Activated naive CD4-positive, alpha-beta T cell treated with anti-CD3 and anti-CD28 coated beads for 36 hours (primary cell): ENCODE measurements at regions not wholly inside any gene's neighbourhood (a gene's known extent, or its start where the extent isn't known, plus 50 kb on each side); places are given as distances from the start of the nearest gene placed in this dataset.
"Not testable (repeated sequence)": the region's sequence is repeated elsewhere in the genome, so short reads cannot be mapped to it uniquely, and the experiment has no call there.

Experiments
- CTCF ChIA-PET: fragments of 350-600 bp; sonication (Branson Sonifier 250); formaldehyde crosslinking; loops from one replicate; lab custom pipeline; 2021; ENCODE audit warnings: antibody characterized with exemption; lab: Charles Lee
- DNase-seq: peaks from one replicate; pipeline ENCODE4 v3.0.0-alpha.2; 2020
- H3K27ac Mint-ChIP-seq: one replicate; pipeline ENCODE4 v1.8.0; 2021; ENCODE audit warnings: mild to moderate bottlenecking, mixed read lengths
- H3K27me3 Mint-ChIP-seq: one replicate; pipeline ENCODE4 v1.8.0; 2021; ENCODE audit warnings: low read depth, mixed read lengths
- H3K36me3 Mint-ChIP-seq: one replicate; pipeline ENCODE4 v1.8.0; 2021; ENCODE audit warnings: low read depth, mixed read lengths
- H3K4me1 Mint-ChIP-seq: one replicate; pipeline ENCODE4 v1.8.0; 2021; ENCODE audit warnings: low read depth, mixed read lengths
- H3K4me3 Mint-ChIP-seq: one replicate; pipeline ENCODE4 v1.8.0; 2021; ENCODE audit warnings: mild to moderate bottlenecking, moderate library complexity, mixed read lengths
- H3K9me3 Mint-ChIP-seq: one replicate; pipeline ENCODE4 v1.8.0; 2021; ENCODE audit warnings: mixed read lengths
- intact Hi-C: fragments of 100-400 bp; cut with micrococcal nuclease; formaldehyde crosslinking; loops from one replicate; pipeline ENCODE4 v1.15.1; 2023

DNA sequence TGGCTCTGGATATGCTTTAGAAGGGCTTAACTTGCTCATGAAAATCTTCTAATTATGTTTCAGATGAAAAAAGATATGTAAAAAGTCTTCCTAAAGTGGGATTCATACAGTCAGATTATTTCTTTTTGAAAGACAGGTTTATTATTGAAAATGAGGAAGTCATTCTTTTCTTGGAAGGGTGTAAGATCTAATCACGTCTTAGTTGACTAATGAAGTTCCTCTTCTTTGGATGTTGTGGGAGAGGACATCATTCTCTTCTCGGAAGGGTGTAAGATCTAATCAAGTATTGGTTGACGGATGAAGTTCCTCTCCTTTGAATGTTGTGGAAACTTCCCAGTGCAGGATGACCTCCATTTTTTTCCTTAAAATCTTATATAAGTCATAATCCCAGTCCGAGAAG is 74.9 kb downstream of the ALG10 start:
- intact Hi-C loops, result no loop called here
- CTCF ChIA-PET, result no interaction called here

DNA sequence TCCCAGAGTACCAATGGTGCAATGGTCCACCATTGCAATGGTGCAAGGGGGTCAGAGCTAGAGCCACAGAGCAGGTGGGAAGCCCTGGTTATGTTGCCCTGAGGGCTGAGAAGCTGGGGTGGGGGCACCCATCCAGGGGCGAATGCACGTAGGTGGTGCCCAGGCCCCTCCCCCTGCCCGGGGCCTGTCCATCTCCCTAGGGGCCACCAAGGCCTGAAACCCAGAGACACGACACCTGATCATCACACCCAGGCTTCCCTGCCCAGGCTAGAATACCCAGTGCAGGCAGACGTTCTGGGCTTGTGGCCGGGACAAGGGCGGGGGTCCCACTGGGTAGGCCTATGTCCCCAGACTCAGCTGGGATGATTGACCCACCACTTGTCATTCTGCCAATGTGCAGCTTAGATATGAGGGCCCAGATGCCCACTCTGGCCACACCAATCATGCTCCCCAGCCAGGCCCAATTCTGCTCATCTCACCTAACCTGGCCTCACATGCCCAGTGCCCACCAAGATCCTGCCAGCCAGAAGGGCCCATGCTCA is 83.2 kb downstream of the ALG10 start:
- Mint-ChIP-seq H3K27me3 (peaks cover 25% of the 10 kb centered on the region), H3K9me3 (no peaks in the 10 kb centered on the region), H3K4me1 (no peaks in the 10 kb centered on the region), H3K27ac (no peak overlapping the region), H3K4me3 (no peak overlapping the region), H3K36me3 (no peaks in the 10 kb centered on the region)
- DNase-seq, result no peak
- CTCF ChIA-PET, result no interaction called here
- intact Hi-C loops, result no loop called here

More for the DNA sequence above, 74.9 kb downstream of the ALG10 start:
- Mint-ChIP-seq H3K27me3 (peaks cover 10% of the 10 kb centered on the region), H3K36me3 (no peaks in the 10 kb centered on the region), H3K9me3 (no peaks in the 10 kb centered on the region), H3K4me1 (no peaks in the 10 kb centered on the region), H3K27ac (no peak overlapping the region), H3K4me3 (no peak overlapping the region)
- DNase-seq, result no peak

DNA sequence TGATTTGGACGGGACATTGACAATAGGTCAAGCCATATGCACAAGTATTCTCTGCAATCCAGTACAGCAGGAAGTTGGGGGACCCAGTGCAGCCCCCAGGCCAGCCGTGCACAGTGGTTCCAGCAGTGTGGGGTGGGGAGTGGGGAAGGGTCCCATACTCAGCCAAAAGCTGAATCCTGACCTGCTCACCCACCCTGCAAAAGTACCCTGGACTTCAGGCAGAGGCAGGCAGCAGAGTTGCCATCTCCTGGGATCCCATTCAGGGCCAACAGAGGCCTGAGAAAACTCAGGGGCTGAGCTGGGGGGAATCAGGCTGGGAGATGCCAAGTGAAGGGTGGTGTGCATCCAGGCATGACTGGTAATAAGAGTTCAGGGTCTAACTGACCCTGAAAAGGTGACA is 83.9 kb downstream of the ALG10 start:
- CTCF ChIA-PET, result no interaction called here
- Mint-ChIP-seq H3K4me1 (no peaks in the 10 kb centered on the region), H3K9me3 (no peaks in the 10 kb centered on the region), H3K27me3 (peaks cover 25% of the 10 kb centered on the region), H3K27ac (no peak overlapping the region), H3K36me3 (no peaks in the 10 kb centered on the region), H3K4me3 (no peak overlapping the region)
- DNase-seq, result no peak
- intact Hi-C loops, result no loop called here

DNA sequence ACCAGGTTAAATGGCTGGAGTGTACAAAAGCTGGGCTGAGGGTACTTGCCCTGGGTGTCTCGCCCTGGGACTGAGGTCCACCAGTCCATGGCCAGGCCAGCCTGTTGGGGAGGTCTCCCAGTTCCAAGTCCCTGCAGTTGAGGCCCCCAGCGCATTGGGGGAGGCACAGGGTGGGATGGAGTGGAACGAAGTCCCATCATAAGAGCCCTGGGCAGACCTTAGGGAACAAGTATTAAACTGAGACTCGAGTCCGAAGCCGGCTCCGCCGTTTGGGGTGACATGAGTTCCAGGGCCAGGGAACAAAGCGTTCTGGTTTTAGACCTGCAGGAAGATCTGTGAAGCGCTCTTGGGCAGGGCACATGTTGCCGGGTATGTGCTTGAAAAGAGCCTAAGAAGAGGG is 84.7 kb downstream of the ALG10 start:
- CTCF ChIA-PET, result no interaction called here
- intact Hi-C loops, result no loop called here
- no peak overlapping the region for H3K27ac Mint-ChIP-seq
- H3K9me3 Mint-ChIP-seq, result no peaks in the 10 kb centered on the region
- no peaks in the 10 kb centered on the region for H3K4me1 Mint-ChIP-seq
- DNase-seq, result no peak
- no peaks in the 10 kb centered on the region for H3K36me3 Mint-ChIP-seq
- peaks cover 25% of the 10 kb centered on the region for H3K27me3 Mint-ChIP-seq
- H3K4me3 Mint-ChIP-seq, result no peak overlapping the region

DNA sequence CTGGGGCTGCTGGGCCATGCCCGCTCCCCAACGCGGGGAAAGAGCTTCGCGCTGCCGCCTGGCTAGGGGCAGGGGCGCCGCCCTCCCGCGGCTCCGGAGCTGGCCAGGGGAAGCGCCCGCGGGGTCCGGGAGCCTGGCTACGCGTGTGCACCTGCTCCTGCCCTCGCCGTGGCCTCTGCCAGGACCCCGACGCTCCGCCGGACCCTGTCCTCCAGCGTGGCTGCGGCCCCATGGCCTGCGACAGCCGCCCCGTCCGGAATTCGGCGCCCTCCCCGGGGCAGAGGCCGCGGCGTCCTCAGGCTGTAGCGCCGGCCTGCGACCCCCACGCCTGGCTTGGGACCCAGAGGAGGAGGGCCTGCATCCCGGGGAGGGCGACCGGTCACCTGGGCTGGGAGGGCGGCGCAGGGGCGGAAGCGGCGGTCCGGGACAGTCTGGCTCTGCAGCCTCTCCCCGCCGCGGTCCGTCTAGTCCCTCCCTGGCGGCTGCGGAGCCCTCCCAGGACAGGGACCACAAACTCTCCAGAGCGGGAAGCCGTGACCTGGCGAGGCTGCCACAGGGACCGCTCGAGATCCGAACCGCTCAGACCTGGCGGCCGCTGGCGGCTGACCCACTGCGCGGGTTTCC is 85.6 kb downstream of the ALG10 start:
- CTCF ChIA-PET, result no interaction called here
- no peak for DNase-seq
- Mint-ChIP-seq H3K4me1 (no peaks in the 10 kb centered on the region), H3K36me3 (no peaks in the 10 kb centered on the region), H3K27me3 (peaks cover 25% of the 10 kb centered on the region), H3K27ac (no peak overlapping the region), H3K4me3 (no peak overlapping the region), H3K9me3 (no peaks in the 10 kb centered on the region)
- intact Hi-C loops, result no loop called here

DNA sequence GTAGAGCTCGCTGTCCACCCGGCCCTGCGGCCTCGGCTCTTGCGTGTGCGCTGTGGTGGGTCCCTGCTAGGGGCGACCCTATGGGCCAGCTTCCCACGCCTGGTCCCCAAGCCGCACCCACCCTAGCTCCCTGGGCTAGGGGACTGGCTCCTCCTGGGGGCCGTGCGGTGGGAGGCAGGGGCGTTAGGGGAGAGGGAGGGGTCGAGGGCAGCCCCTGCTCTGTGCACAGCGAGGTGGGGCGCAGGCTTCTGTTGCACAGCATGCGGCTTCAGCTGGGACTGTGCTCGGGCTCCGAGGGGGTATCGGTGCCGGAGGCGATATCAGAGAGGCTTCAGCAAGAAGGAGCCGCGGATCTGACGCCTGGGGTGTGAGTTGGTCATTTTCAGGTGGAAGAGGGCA is 86.1 kb downstream of the ALG10 start:
- Mint-ChIP-seq H3K9me3 (no peaks in the 10 kb centered on the region), H3K27ac (no peak overlapping the region), H3K4me3 (no peak overlapping the region), H3K27me3 (peaks cover 25% of the 10 kb centered on the region), H3K36me3 (no peaks in the 10 kb centered on the region), H3K4me1 (no peaks in the 10 kb centered on the region)
- no peak for DNase-seq
- intact Hi-C loops, result no loop called here
- CTCF ChIA-PET, result no interaction called here

DNA sequence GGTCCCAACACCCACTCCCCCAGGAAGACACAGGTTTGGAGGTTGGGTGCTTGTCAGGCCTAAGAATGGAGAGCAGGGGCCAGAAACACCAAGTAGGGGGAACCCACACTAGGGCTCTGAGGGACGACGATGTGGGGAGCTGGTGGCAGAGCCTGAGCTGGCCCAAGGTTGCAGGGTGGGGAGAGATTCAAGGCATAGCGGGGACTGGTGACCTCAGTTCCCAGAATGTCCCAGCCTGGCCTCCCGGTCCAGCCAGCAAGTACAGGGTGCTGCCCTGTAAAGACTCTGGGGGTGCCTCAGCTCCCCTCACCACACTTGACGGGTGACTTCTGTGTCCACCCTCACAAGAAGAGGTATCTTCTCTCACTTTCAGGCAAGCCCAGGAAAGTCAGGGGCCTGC is 86.7 kb downstream of the ALG10 start:
- no peaks in the 10 kb centered on the region for H3K9me3 Mint-ChIP-seq
- H3K36me3 Mint-ChIP-seq, result no peaks in the 10 kb centered on the region
- no peak overlapping the region for H3K27ac Mint-ChIP-seq
- H3K4me1 Mint-ChIP-seq, result no peaks in the 10 kb centered on the region
- no peak for DNase-seq
- peaks cover 23% of the 10 kb centered on the region for H3K27me3 Mint-ChIP-seq
- no peak overlapping the region for H3K4me3 Mint-ChIP-seq
- intact Hi-C loops, result no loop called here
- CTCF ChIA-PET, result no interaction called here

DNA sequence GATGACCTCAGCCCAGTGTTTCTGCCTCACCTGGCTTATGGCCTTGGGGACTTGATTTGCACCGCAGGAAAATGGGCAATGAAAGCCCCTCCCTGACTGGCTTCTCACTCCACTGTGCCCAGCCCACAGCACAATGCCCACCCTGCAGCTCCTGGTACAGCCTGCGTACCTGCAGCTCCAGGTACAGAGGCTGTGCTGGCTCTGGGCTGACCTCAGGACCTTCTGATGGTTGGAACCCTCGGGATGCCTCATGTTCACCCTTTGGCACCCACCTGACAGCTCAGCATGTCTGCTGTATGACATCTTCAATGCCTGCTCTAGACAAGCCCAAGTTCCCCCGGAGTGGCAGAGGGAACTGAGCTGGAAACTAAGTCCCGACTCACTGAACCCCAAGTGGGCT is 87.1 kb downstream of the ALG10 start:
- Mint-ChIP-seq H3K36me3 (no peaks in the 10 kb centered on the region), H3K9me3 (no peaks in the 10 kb centered on the region), H3K4me3 (no peak overlapping the region), H3K4me1 (no peaks in the 10 kb centered on the region), H3K27me3 (peaks cover 23% of the 10 kb centered on the region), H3K27ac (no peak overlapping the region)
- intact Hi-C loops, result no loop called here
- DNase-seq, result no peak
- CTCF ChIA-PET, result no interaction called here

DNA sequence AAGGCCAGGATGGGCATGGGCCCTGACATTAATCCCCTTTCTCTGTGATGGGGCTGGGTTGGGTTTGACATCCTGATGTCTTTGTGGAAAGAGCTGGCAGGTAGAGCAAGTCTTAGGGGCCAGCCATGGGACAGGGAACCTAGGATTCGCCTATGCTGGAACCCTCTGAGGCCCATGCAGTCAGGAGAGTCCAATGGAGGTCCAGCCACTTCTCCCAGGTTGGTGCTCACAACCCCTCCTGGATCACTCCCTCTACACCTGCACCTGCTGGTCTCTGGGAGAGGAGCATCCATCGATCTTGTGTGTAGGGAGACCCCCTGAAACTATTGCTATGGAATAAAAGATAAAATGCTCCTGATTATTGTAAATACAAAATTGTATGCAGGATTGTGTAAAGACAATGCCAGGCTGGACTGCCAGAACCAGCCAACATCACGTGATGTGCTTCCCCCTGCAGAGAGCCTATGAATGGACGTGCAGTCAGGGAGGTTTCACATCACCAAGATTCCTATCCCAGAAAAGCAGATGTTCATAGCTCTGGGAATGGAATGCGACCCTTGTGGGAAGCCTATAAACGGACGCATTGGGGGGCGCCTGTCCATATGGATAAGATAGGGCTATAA is 87.7 kb downstream of the ALG10 start:
- intact Hi-C loops, H3K4me3 Mint-ChIP-seq, CTCF ChIA-PET: not testable (repeated sequence)

DNA sequence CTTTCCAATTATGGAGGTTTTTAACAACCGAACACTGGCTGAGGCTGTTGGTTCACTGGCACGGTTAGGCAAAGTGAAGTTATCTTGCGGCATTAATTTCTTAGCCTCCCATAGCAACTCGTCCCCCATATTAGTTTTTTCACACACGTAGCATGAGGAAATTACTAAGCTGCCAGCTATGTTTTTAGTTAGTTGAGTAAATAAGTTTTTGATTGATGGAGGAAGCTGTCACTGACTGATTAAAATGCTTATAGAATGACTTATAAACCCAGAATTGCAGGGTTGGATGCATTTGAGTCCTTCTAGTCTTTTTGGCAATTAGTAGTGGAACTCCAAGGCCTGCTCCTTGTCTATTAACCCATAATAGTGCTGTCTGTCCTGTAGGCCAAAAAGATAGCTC is 97.1 kb downstream of the ALG10 start:
- CTCF ChIA-PET, result no interaction called here
- H3K9me3 Mint-ChIP-seq, result no peaks in the 10 kb centered on the region
- DNase-seq, result no peak
- H3K27ac Mint-ChIP-seq, result no peak overlapping the region
- intact Hi-C loops, result no loop called here
- no peaks in the 10 kb centered on the region for H3K36me3 Mint-ChIP-seq
- H3K27me3 Mint-ChIP-seq, result no peaks in the 10 kb centered on the region
- no peaks in the 10 kb centered on the region for H3K4me1 Mint-ChIP-seq
- H3K4me3 Mint-ChIP-seq, result no peak overlapping the region

More for the DNA sequence above, 87.7 kb downstream of the ALG10 start:
- DNase-seq, H3K27ac Mint-ChIP-seq, H3K4me1 Mint-ChIP-seq, H3K36me3 Mint-ChIP-seq, H3K9me3 Mint-ChIP-seq: not testable (repeated sequence)
- peaks cover 20% of the 10 kb centered on the region for H3K27me3 Mint-ChIP-seq

DNA sequence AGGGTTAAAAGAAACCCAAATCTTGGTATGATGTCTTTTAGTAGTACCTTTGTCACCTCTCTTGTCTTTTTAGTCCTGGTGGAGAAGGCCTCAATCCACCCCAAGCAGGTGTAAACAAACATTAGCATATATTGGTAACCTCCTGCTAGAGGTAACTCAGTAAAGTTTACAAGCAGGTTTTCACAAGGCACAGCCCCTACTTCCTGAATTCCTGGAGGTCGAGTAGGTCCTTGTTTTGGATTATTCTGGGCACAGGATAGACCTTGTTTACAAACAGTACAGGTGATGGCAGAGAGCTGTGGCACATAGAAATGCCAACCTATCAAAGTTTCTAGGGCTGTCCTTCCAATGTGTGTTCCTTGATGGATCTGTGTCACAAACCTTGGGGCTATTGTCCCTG is 99.1 kb downstream of the ALG10 start:
- Mint-ChIP-seq H3K27me3 (no peaks in the 10 kb centered on the region), H3K4me1 (peaks cover 5% of the 10 kb centered on the region), H3K36me3 (no peaks in the 10 kb centered on the region), H3K27ac (no peak overlapping the region), H3K4me3 (no peak overlapping the region), H3K9me3 (no peaks in the 10 kb centered on the region)
- CTCF ChIA-PET, result interaction anchor here (0.6 to 0.9 kb wide), 3 partner anchors 23 to 178 kb away, joined by 3 to 4 read pairs (median 3); no protein-coding TSS in a partner anchor
- no peak for DNase-seq
- intact Hi-C loops, result loop anchor here (5.0 kb wide), 3 partner anchors 94 to 1364 kb away; partner anchors contain the start of gene YARS2

DNA sequence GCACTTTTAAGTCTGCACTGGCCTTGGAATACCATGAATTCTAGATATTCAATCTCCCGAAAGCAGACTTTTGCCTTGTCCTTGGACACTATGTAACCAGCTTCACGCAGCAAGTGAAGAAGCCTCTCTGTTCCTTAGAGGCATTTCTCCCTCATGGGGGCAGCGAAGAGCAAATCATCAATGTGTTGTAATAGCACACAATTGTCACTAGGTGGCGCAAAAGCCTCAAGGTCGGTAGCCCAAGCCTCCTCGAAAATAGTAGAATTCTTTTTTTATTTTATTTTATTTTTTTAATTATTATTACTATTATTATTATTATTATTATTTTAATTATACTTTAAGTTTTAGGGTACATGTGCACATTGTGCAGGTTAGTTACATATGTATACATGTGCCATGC is 100.8 kb downstream of the ALG10 start:
- not testable (repeated sequence) for H3K27ac Mint-ChIP-seq, H3K9me3 Mint-ChIP-seq, H3K27me3 Mint-ChIP-seq, H3K4me3 Mint-ChIP-seq, H3K4me1 Mint-ChIP-seq, H3K36me3 Mint-ChIP-seq
- peak; percentile 64 for DNase-seq
- CTCF ChIA-PET, result interaction anchor here (0.6 to 1.8 kb wide), 15 partner anchors 8 to 1367 kb away, joined by 3 to 10 read pairs (median 4); partner anchors contain the start of gene YARS2
- intact Hi-C loops, result loop anchor here (1.0 to 5.0 kb wide), 5 partner anchors 95 to 1366 kb away; partner anchors contain the start of gene YARS2

DNA sequence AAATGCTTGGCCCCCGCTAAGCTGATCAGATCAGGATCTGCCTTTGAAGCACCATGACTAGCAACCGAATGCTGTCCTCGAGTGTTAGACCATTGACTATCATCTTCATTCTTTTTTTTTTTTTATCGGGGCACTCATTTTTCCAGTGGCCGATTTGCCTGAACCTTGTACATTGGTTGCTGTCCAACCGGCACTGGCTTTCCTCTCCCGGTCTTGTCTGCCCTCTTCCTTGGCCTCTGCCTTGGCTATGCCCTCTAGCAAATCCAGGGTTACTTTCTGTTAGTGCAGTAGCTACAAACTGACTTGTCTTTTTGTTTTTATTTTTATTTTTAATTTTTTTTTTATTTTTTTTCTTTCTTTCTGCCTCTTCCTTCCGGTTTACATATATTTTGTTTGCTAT is 102.3 kb downstream of the ALG10 start:
- Mint-ChIP-seq H3K4me1 (peaks cover 9% of the 10 kb centered on the region), H3K27ac (no peak overlapping the region), H3K9me3 (no peaks in the 10 kb centered on the region), H3K36me3 (no peaks in the 10 kb centered on the region), H3K4me3 (no peak overlapping the region), H3K27me3 (peaks cover 24% of the 10 kb centered on the region)
- CTCF ChIA-PET, result interaction anchor here (0.6 to 0.7 kb wide), 3 partner anchors 92 to 167 kb away, joined by 3 to 5 read pairs (median 4); no protein-coding TSS in a partner anchor
- intact Hi-C loops, result loop anchor here (5.0 kb wide), 3 partner anchors 97 to 1367 kb away; partner anchors contain the start of gene YARS2
- DNase-seq, result no peak
